ENCODE measurements at regions not wholly inside any gene's neighbourhood (a gene's known extent, or its start where the extent isn't known, plus 50 kb on each side); places are given as distances from the start of the nearest gene placed in this dataset.
"Not testable (repeated sequence)": the region's sequence is repeated elsewhere in the genome, so short reads cannot be mapped to it uniquely, and the experiment has no call there.

GRCh38 chr2:67195327-67195726 lies 201.8 kb upstream of the ETAA1 start:
- DNase-seq (ENCODE audit: low read depth) = not testable (repeated sequence)

GRCh38 chr2:67201521-67201920 lies 195.6 kb upstream of the ETAA1 start:
- DNase-seq (ENCODE audit: low read depth) = no peak

DNA sequence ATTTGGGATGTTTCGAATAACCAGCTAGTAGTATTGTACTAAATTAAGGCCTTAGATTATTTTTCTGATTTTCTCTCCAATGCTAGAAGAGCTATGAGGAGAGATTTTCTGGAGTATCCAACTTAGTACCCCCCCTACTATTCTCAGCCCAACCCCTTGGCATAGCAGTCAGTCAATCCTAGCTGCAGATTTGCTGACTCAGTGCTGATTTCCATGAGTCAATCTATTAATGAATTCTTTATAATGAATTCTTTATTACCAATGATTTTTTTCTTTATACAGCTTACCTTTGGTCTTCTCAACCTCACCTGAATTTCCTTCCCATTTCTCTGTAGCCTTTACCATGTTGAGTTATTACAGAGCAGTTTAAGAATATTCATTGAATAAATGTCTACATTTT lies 192.8 kb upstream of the ETAA1 start:
- no peak for DNase-seq (ENCODE audit: low read depth)

DNA sequence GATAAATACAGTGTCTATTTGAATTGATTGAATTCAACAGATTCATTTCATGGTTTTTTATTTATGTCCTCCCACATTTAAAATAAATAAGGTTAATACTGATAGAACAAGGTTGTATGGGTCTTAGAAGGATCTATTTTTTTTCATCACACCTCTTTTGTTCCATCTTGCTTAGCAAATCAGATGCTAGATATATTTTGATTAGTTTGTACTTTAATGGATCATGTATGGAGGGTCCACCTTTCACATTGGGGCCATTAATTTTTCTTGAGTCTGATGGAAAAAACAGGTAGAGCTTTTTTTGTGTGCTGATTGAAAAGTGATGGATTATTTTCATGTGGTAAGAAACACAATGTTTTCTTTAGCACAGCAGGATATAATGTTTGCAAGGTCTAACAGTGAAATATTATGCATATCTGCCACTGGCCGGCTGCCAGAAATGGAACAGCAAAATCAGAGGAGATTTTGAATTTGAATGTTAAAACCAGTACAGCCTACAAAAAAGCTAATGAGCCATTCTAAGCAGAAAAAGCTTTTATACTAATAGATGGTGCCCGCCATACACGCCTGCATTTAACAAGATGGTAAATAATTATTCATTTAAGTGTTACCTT lies 188.1 kb upstream of the ETAA1 start:
- DNase-seq (ENCODE audit: low read depth) = no peak

DNA sequence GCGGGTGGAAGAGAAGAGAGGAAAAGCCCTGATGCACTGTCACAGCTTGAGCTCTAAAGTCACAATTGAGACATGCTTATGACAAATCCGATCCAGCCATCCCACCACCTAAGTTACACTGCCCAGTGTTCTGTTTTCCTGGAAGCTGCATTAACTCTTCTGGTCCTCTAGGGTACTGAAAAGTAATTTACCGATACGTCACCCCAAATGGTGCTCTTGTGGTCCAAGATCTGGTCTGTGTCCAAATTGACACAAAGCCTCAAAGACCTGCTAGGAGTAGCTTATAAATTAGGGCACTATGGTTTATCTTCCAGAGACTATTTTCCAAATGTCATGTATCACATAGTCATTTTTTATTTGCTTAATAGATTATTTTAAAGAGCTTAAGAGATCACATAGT lies 186.7 kb upstream of the ETAA1 start:
- DNase-seq (ENCODE audit: low read depth) = peak; percentile 3

DNA sequence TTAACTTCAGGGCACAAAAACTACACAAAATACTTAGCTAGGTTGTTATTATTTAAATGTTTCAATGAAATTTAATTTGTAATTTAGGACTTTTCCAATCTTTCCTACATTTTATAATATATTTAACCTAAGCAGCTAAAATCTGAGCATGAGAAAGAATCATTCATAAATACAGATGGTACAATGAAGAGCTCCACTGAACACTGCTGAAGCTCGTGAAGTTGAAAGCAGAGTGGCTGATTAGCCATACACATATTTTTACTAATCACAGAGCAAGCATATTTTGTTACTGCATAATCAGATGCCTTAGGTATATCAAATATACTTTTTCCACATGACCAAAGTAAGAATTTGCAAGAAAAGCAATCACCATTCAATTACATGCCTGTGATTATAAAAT lies 184.9 kb upstream of the ETAA1 start:
- DNase-seq (ENCODE audit: low read depth) = no peak

DNA sequence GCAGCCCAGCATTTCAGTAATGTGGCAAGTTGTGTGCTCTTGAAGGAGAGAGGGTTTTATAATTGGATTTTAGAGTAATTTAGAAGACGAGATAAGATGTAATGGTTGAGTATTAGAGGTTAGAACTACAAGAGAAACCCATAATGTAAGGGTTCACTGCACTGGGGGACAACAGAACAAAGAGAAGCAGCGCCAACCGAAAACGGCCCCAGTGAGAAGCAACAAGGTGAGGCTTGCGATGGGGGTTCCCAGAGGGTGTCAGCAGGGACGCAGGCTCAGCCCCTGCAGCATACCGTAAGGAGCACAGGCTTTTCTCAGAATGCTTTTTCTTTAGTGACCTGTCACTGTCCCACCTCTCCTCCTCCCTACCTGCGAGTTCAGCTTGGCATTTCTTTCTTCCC lies 183.9 kb upstream of the ETAA1 start:
- DNase-seq (ENCODE audit: low read depth) = no peak

GRCh38 chr2:67213677-67214402 lies 183.3 kb upstream of the ETAA1 start:
- DNase-seq (ENCODE audit: low read depth) = no peak

DNA sequence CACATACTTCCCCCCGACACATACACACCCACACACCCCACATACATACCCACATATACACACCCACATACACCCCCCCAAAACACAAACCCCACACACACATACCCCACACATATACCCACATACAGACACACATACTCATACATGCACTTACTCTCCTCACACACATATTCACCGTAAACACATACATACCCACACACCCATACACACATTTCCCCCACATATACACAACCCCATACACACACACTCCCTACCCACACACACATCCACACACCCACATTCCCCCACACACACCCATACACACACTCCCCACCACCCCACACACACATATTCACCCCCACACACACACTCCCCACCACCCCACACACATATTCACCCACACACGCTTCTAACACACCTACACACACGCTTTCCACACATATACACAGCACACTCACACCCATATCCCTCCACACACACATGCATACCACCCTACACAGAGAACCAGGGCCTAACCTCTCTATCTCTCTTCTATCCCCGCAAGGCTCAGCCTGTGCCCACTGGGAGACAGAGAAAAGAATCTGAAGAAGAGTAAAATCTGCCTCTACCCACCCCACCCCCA lies 182.4 kb upstream of the ETAA1 start:
- no peak for DNase-seq (ENCODE audit: low read depth)

- DNase-seq (ENCODE audit: low read depth) = peak; percentile 61
These were observed 181.7 kb upstream of the ETAA1 start for GRCh38 chr2:67215214-67216055.

DNA sequence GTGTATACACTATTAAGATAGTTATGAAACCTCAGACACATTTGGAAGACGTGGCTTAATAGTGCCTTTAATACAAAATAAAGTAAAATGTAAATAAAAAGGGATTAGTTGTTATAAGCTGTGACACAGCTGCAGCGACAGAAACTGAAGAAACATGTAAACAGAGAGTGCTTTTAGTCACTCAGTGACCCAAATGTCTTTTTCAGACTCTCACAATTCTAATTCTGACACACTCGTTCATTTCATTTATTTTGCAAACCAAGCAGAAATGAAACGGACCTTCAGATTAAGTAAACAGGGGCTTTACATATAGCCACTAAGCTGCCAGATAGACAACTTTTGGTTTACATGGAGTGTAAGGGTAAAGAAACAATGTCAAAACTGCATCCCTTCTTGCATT lies 181.0 kb upstream of the ETAA1 start:
- no peak for DNase-seq (ENCODE audit: low read depth)

DNA sequence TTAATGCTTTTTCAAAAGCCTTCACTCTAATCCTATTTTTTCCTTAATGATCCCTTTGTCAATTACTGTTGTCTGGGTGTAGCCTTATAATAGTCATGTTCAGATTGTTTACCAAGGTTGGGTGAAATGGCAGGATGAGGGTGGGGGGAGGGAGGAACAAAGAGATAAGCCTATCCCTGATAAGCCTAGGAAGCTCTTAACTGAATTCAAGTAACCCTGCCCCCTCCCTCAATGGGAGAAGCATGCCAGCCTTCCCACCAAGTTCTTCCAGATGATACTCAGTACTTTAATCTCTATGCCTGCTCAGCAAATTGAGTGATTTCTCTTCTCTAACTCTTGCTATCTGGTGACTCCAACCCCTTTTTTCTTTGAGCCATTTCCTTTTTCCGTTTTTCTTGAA lies 180.3 kb upstream of the ETAA1 start:
- DNase-seq (ENCODE audit: low read depth) = no peak

DNA sequence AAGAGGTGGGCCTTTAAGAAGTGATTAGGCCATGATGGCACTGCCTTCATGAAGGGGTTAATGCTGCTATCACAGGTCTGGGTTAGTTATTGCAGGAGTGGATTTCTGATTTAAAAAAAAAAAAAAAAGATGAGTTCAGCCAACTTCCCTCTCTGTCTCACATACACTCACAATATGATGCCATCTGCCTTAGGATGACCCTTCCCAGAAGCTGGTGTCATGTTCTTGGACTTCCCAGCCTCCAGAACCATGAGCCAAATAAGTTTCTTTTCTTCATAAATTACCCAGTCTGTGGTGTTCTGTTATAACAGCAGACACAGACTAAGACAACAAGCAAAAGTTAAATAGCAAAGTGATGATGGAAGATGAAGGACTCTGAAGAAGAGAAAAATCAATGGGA lies 179.7 kb upstream of the ETAA1 start:
- no peak for DNase-seq (ENCODE audit: low read depth)

DNA sequence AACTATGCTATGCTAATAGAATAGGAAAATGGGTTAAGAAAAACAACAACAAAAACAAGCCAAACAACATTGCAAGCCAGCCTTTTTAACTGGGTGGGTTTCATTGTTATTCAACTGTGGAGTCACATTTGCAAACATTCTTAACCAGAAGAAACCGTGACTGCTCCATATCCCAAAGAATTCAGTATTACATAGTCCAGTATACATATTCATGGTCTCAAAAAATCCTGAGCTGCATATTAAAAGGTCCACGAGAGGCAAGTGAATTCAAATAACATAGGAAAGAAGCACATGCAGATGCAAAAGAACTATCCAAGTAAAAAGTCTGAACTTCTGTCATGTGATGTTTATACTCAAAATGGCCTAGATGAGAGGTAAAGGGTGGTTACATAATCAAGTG lies 179.1 kb upstream of the ETAA1 start:
- no peak for DNase-seq (ENCODE audit: low read depth)

- DNase-seq (ENCODE audit: low read depth) = no peak
These were observed 177.5 kb upstream of the ETAA1 start for GRCh38 chr2:67219651-67220050.

- DNase-seq (ENCODE audit: low read depth) = no peak
These were observed 175.9 kb upstream of the ETAA1 start for GRCh38 chr2:67221266-67221665.

DNA sequence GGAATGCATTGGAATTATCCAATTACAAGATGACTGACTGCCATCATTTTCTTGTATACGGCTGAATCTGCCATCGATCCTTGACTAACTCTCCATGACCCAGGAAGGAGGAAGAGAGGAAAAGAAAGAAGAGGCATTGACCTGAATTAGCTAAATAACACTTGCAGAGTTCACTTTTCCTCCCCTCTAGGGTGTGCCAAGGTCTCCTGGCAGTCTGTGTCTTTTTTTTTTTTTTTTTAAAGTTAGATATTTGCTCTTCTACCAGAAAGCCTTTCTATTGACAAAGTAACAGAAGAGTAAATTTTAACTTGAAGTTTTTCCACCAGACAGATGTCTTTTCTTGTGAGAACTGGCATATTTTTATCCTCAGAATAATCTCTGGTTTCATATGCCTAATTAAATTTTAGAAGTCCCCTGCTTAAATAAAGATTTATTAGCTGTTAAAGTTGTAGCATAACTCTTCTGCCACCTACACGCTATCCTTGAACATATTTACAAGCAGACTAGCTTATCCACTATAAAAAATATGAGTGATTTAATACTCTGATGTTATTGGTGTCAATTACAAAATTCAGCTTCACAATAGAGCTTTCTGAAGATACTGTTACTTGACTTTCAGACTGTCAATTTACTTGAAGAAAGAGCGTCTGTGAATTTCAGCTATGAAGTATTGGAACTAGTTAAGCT lies 171.7 kb upstream of the ETAA1 start:
- DNase-seq (ENCODE audit: low read depth) = no peak

GRCh38 chr2:67229706-67230105 lies 167.4 kb upstream of the ETAA1 start:
- no peak for DNase-seq (ENCODE audit: low read depth)

DNA sequence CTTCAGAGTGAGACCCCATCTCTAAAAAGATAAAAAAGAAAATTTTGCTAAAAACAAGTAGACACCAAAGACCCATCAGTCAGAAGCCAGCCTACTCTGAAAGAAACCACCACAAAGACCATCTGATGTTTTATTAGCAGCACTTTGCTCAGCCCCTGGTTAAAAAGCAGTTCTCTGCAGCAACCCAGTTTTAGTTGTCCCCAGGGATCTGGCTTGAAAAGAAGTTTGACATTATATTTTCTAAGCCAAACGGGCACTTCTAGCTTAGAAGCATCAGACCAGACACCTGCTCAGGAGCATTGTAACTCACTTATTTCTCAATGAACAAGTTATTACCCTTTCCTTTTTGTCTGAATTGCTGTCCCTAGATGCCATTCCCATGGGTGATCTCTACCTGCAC lies 164.2 kb upstream of the ETAA1 start:
- no peak for DNase-seq (ENCODE audit: low read depth)

DNA sequence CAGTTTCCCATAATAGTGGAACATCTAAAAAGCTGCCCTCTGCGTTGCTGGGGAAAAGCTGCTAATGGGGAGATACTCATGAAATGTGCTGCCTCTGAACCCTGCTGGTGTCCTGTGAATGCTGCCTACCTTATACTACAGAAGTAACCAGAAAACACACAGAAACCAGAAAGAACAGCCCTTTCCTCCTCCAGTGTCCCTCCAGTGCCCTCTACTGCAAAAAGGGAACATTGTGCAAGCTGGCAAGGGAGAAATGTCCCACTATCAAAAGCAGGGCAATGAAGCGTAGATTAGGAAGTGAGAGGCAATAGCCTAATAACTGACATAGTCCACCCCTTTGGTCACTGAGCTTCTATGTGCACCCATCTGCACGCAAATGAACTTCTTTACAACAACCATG lies 162.7 kb upstream of the ETAA1 start:
- peak; percentile 49 for DNase-seq (ENCODE audit: low read depth)

- peak; percentile 25 for DNase-seq (ENCODE audit: low read depth)
These were observed 159.8 kb upstream of the ETAA1 start for GRCh38 chr2:67237288-67237687.

GRCh38 chr2:67240507-67240906 lies 156.6 kb upstream of the ETAA1 start:
- DNase-seq (ENCODE audit: low read depth) = peak; percentile 57

Measured in ELR (cell line).